ENCODE measurements at regions not wholly inside any gene's neighbourhood (a gene's known extent, or its start where the extent isn't known, plus 50 kb on each side); places are given as distances from the start of the nearest gene placed in this dataset.

DNA sequence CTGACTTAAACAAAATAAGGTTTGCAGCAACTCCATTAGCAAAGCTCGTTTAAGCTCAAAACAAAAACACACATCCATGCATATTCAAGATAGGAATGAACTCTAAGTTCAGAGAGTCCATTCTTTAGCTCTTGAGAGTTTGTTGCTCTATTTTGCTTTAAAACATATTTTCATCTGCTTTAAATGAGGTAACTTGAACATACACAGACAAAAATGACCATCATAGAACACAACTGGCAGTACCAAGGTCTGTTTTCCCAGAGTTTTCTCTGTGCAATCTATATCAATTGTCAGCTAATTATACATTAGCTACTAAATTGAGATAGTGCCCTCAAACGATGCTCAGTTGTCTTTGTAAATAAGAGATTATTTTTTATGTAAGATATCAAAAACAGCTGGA is 423.2 kb upstream of the ANO3 start:
- no peak overlapping the region for H3K4me3 ChIP-seq (ENCODE audit: low read length)
- DNase-seq (ENCODE audit: low read depth, low spot score): no peak

GRCh38 chr11:25910086-25910485 is 421.8 kb upstream of the ANO3 start:
- no peak overlapping the region for H3K4me3 ChIP-seq (ENCODE audit: low read length)
- no peak for DNase-seq (ENCODE audit: low read depth, low spot score)

DNA sequence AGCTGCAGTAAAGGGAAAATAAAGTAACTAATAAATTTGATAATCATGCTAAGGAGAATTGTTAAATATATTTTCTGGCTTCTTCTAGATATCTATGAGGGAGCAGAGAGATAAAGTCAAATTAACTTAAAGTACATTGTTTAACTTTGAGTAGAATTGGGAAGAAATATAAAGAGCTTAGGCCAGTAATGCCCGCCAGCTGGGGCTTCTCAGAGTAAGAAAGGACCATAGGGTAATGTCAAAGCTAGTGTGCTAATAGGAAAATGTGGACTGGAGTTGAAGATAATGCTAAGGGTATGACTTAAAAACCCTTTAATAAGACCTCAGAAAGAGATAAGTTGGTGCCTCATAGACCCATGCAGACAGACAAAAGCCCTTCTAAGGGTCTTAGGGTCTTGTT is 411.6 kb upstream of the ANO3 start:
- no peak overlapping the region for H3K4me3 ChIP-seq (ENCODE audit: low read length)
- DNase-seq (ENCODE audit: low read depth, low spot score): no peak

GRCh38 chr11:25924586-25924985 is 407.3 kb upstream of the ANO3 start:
- no peak for DNase-seq (ENCODE audit: low read depth, low spot score)
- no peak overlapping the region for H3K4me3 ChIP-seq (ENCODE audit: low read length)

DNA sequence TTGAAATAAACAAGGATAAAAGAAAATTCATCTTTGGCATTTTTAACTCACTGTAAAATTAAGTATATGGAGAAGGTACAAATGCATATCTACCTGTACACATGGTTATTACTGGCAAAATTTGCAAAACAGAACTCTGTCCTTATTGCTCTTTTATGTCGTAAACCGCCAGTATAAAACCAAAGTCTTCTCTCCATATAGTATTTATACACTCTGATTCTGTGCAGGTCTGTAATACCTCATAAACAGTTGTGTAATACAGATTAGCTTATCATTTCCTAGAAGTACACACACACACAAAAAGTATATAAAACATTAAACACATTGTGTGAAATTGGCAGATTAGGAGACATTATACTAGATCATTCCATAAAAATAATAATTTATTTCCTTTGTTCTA is 406.6 kb upstream of the ANO3 start:
- H3K4me3 ChIP-seq (ENCODE audit: low read length): no peak overlapping the region
- DNase-seq (ENCODE audit: low read depth, low spot score): no peak

DNA sequence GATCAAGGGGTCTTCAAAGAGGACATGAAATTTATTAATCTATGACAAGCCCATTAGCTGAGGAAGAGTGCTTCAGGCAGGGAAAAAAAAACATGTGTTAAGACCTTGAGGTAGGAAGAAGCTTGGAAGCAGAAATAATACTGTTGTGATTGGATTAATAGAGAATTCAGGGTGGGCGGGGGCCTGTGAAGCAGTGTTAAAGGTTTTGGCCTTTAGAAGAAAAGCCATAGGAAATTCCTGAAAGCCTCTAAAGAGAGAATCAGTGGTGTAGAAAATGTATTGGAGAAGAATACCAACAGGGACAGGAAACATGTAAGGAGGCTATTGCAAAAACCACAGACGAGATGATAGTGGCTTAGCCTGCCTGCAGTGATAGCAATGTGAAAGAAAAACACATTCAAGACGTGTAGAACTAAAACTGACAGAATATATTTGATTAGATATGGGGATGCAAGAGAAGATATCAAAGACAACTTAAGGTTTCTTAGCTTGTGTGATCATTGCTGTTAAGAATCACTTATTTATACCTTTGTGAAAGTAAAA is 404.4 kb upstream of the ANO3 start:
- H3K4me3 ChIP-seq (ENCODE audit: low read length): no peak overlapping the region
- DNase-seq (ENCODE audit: low read depth, low spot score): no peak

DNA sequence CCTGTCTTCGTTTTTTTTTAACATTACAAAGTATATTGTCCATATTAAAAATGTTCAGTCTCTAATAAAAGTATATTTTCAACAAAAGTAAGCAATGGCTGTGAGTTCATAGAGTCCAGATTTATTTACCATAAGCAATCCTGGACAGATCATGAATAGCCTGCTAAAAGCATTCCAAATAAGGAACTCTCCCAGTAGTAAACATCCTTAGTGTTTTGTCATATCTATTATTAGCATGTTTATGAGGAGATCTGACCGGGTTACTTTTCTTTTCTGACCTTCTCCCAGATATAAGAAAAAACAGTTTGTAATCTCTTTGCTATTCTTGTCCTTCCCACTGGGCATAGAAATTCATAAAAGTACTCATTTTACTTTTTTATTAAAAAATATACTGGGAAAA is 403.9 kb upstream of the ANO3 start:
- no peak for DNase-seq (ENCODE audit: low read depth, low spot score)
- H3K4me3 ChIP-seq (ENCODE audit: low read length): no peak overlapping the region

DNA sequence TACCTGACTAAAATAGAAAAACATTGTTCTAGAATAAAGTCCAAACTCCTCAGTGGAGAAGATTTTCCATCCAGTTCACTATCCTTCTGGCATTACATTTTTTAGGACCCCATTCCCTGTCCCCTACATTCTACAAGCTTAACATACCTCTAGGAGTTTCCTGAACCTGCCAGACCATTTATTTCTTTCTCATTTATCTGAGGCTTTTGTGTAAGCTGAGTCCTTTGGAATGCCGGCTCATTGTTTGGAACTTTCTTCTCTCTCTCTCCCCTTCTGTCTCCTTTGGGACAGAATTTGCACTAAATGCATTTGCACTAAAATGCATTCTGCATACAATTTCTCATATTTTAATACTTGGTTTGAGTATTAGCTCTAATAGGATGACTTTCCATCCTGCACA is 393.0 kb upstream of the ANO3 start:
- no peak for DNase-seq (ENCODE audit: low read depth, low spot score)
- H3K4me3 ChIP-seq (ENCODE audit: low read length): no peak overlapping the region

DNA sequence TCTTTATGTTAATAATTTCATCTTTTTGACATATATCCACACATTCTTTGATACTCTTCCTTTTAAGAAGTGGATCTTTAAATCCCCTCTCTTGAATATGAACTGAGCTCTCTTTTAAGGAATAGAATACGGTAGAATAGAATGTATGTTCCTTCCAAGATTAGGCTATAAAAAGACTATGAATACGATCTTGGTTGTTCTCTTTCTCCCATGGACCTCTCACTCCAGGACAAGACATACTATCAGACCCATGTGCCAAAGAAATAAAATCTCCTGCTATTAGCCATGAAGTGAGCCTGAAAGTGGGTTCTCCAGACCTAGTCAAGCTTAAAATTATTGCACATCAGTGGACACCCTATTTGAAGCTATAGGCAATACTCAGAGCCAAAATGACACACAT is 392.2 kb upstream of the ANO3 start:
- H3K4me3 ChIP-seq (ENCODE audit: low read length): no peak overlapping the region
- DNase-seq (ENCODE audit: low read depth, low spot score): no peak

DNA sequence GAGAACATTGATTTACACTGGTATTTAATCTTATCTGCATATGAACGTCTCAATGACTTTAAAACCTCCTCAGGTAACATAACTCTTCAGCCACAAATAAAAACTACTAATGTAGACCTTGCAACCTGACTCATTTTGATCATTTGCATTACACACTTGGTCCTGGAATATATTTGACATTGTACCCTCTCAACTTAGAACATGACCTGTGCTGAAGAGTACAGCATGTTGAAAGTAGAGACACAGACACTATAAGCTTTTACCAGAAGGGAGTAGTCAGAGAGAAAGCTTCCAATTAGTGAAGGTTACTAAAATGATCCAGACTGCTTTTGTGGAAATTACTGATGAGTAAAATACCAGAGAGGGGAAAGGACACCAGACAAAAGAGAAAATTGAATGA is 390.6 kb upstream of the ANO3 start:
- H3K4me3 ChIP-seq (ENCODE audit: low read length): no peak overlapping the region

GRCh38 chr11:25943031-25943430 is 388.9 kb upstream of the ANO3 start:
- no peak for DNase-seq (ENCODE audit: low read depth, low spot score)
- no peak overlapping the region for H3K4me3 ChIP-seq (ENCODE audit: low read length)

More for the DNA sequence above, 390.6 kb upstream of the ANO3 start:
- DNase-seq (ENCODE audit: low read depth, low spot score): no peak

GRCh38 chr11:25943777-25944661 is 387.9 kb upstream of the ANO3 start:
- DNase-seq (ENCODE audit: low read depth, low spot score): no peak

DNA sequence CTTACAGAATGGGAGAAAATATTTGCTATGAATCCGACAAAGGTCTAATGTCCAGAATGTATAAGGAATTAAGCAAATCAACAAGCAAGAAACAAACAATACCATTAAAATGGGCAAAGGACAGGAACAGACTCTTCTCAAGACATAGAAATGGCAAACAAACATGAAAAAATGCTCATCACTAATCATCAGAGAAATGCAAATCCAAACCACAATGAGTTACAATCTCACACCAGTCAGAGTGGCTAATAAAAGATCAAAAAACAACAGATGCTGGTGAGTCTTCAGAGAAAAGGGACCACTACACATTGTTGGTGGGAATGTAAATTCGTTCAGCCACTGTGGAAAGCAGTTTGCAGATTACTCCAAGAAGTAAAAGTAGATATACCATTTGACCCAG is 382.0 kb upstream of the ANO3 start:
- H3K4me3 ChIP-seq (ENCODE audit: low read length): no peak overlapping the region
- no peak for DNase-seq (ENCODE audit: low read depth, low spot score)

More at GRCh38 chr11:25943777-25944661, 387.9 kb upstream of the ANO3 start:
- no peak overlapping the region for H3K4me3 ChIP-seq (ENCODE audit: low read length)

- no peak overlapping the region for H3K4me3 ChIP-seq (ENCODE audit: low read length)
- DNase-seq (ENCODE audit: low read depth, low spot score): no peak
Observed at GRCh38 chr11:25953006-25953405, 378.9 kb upstream of the ANO3 start.

DNA sequence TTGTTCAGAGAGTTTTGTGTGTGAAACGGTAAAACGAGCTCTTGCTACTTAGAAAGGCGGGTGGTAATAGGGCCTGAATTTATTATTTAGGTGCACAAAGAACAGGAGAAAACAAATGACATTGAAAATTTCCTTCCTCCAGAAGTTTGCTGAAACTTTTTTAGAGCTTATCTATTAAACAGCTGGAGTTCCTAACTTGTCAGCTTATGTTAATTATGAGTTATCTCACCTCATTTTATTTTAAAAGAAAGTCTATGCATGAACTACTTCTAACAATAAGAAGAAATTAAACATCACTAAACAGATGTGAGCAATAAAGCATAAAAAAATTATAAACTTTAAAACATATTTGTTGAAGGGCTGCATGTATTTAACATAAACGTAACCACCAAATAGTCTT is 373.9 kb upstream of the ANO3 start:
- no peak overlapping the region for H3K4me3 ChIP-seq (ENCODE audit: low read length)
- no peak for DNase-seq (ENCODE audit: low read depth, low spot score)

GRCh38 chr11:25961539-25961938 is 370.4 kb upstream of the ANO3 start:
- DNase-seq (ENCODE audit: low read depth, low spot score): no peak
- no peak overlapping the region for H3K4me3 ChIP-seq (ENCODE audit: low read length)

- peak; percentile 4 for DNase-seq (ENCODE audit: low read depth, low spot score)
- H3K4me3 ChIP-seq (ENCODE audit: low read length): no peak overlapping the region
Observed at GRCh38 chr11:25970726-25971508, 361.0 kb upstream of the ANO3 start.

GRCh38 chr11:25980091-25980490 is 351.8 kb upstream of the ANO3 start:
- no peak for DNase-seq (ENCODE audit: low read depth, low spot score)
- H3K4me3 ChIP-seq (ENCODE audit: low read length): no peak overlapping the region

- no peak overlapping the region for H3K4me3 ChIP-seq (ENCODE audit: low read length)
- DNase-seq (ENCODE audit: low read depth, low spot score): peak; percentile 41
Observed at GRCh38 chr11:25981998-25982397, 349.9 kb upstream of the ANO3 start.

- DNase-seq (ENCODE audit: low read depth, low spot score): no peak
- no peak overlapping the region for H3K4me3 ChIP-seq (ENCODE audit: low read length)
Observed at GRCh38 chr11:25983280-25983679, 348.6 kb upstream of the ANO3 start.

All from Jurkat, Clone E6-1 (cell line).